ENCODE measurements at regions not wholly inside any gene's neighbourhood (a gene's known extent, or its start where the extent isn't known, plus 50 kb on each side); places are given as distances from the start of the nearest gene placed in this dataset.

DNA sequence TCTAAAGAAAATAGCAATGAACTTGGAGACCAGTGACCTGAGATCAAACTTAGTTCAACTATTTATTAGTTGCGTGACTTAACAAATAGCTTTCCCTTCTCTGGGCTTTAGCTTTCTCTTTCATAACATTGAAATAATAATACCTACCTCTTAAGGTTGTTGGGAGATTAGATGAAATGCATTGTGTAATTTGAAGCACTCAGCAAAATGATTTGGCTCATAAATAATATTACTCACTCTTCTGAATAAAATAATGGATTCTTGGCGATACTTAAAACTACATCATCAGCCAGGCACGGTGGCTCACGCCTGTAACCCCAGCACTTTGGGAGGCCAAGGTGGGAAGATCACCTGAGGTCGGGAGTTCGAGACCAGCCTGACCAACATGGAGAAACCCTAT lies 556.2 kb upstream of the JARID2 start:
- TF ChIP-seq CSRNP2 (CRISPR knock-in tag; conservative IDR thresholded peaks at IDR 0.05; ENCODE audit: low read depth), result no peak
- no peak for TF ChIP-seq IRF1 (CRISPR knock-in tag; IDR thresholded peaks at IDR 0.05; ENCODE audit: low read depth)
- no peak for TF ChIP-seq DMTF1 (CRISPR knock-in tag; IDR thresholded peaks at IDR 0.05)
- no peak for TF ChIP-seq ZNF562 (CRISPR knock-in tag; IDR thresholded peaks at IDR 0.05; ENCODE audit: borderline replicate concordance)
- TF ChIP-seq HOXA5 (CRISPR knock-in tag; IDR thresholded peaks at IDR 0.05), result no peak
- 55% methylated on average over 6 of the region's 6 CpGs for WGBS (ENCODE audit: low lambda C conversion rate)
- ChIA-PET CTCF (ENCODE audit: low intra/inter-chr PET ratio, low total read pairs) (no interaction called here), POLR2A (no interaction called here)
- H3K4me2 ChIP-seq (ENCODE audit: low read depth, low read length), result no peak overlapping the region
- no TSS peak for BruUV-seq (replicated peaks)
- no peaks in the 10 kb centered on the region for H3K27me3 ChIP-seq (ENCODE audit: control insufficient read depth in 1 of 2, insufficient read depth in 2 of 2, low read length in 2 of 2)
- H2AFZ ChIP-seq (ENCODE audit: low read length), result no peak overlapping the region
- H3K4me1 ChIP-seq (ENCODE audit: insufficient read depth, low read length), result no peaks in the 10 kb centered on the region
- H3K9me3 ChIP-seq (ENCODE audit: low read length), result no peaks in the 10 kb centered on the region
- no peak overlapping the region for H3K27ac ChIP-seq (ENCODE audit: extremely low read length, insufficient read depth, low read length)
- intact Hi-C loops (cut with micrococcal nuclease; ENCODE audit: unreplicated experiment) (no loop called here), in situ Hi-C loops (cut with HindIII; ENCODE audit: extremely low pct_ligation_motif_present, low pct_unique_long_range_greater_than_20kb) (no loop called here)
- DNase-seq (ENCODE audit: low spot score) (no peak), FAIRE-seq (no peak), ATAC-seq (no peak)
- H3K9ac ChIP-seq (ENCODE audit: insufficient read depth, low read depth, low read length), result no peak overlapping the region
- H3K79me2 ChIP-seq (ENCODE audit: insufficient read depth, low read length), result no peaks in the 10 kb centered on the region
- no peaks in the 10 kb centered on the region for H3K36me3 ChIP-seq (replicated peaks in 1 of 2; ENCODE audit: control insufficient read depth in 1 of 2, insufficient read depth in 2 of 2, low read length in 2 of 2)
- no peak overlapping the region for H3K4me3 ChIP-seq (replicated peaks in 1 of 3; ENCODE audit: insufficient read depth in 1 of 3, low read depth in 2 of 3, low read length in 3 of 3)
- H4K20me1 ChIP-seq (ENCODE audit: insufficient read depth, low read length), result no peaks in the 10 kb centered on the region

Measured in HepG2 (cell line).